ENCODE measurements at regions not wholly inside any gene's neighbourhood (a gene's known extent, or its start where the extent isn't known, plus 50 kb on each side); places are given as distances from the start of the nearest gene placed in this dataset.

DNA sequence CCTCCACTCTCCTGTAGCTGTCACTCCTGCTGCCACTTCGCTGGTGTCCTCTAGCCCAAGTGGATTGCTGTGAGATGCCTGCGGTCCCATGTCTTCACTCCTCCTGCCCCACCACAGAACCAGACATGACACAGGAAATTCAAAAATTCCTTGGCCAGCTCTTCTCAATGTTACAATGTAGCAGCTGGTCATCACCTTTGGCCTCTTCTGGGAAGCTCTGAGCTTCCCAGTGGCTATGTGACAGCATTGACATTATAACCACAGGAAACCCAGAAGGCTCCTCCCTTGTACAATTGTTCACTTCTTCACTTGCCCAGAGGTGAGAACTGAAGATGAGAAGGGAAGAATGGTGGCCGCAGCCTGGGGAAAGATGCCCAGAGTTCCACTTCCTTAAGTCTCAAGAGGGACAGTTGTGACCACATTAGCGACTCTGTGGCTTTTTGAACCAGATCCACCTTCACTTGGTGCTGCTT, 76.1 kb upstream of the NAA20 start:
- no peak overlapping the region for H3K4me3 ChIP-seq
- DNase-seq (no peak), ATAC-seq (peak; percentile 23 to 54)
- peaks cover 95% of the 10 kb centered on the region for H3K4me1 ChIP-seq
- TF ChIP-seq, protein P1, sequence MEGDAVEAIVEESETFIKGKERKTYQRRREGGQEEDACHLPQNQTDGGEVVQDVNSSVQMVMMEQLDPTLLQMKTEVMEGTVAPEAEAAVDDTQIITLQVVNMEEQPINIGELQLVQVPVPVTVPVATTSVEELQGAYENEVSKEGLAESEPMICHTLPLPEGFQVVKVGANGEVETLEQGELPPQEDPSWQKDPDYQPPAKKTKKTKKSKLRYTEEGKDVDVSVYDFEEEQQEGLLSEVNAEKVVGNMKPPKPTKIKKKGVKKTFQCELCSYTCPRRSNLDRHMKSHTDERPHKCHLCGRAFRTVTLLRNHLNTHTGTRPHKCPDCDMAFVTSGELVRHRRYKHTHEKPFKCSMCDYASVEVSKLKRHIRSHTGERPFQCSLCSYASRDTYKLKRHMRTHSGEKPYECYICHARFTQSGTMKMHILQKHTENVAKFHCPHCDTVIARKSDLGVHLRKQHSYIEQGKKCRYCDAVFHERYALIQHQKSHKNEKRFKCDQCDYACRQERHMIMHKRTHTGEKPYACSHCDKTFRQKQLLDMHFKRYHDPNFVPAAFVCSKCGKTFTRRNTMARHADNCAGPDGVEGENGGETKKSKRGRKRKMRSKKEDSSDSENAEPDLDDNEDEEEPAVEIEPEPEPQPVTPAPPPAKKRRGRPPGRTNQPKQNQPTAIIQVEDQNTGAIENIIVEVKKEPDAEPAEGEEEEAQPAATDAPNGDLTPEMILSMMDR (IDR thresholded peaks at IDR 0.05), result no peak
- H3K27ac ChIP-seq, result peak overlapping the region; percentile 83
- intact Hi-C loops (cut with DNase I), result no loop called here
- no peaks in the 10 kb centered on the region for H3K27me3 ChIP-seq (ENCODE audit: low read depth)
- H3K9me3 ChIP-seq, result no peaks in the 10 kb centered on the region
- peaks cover 24% of the 10 kb centered on the region for H3K36me3 ChIP-seq

DNA sequence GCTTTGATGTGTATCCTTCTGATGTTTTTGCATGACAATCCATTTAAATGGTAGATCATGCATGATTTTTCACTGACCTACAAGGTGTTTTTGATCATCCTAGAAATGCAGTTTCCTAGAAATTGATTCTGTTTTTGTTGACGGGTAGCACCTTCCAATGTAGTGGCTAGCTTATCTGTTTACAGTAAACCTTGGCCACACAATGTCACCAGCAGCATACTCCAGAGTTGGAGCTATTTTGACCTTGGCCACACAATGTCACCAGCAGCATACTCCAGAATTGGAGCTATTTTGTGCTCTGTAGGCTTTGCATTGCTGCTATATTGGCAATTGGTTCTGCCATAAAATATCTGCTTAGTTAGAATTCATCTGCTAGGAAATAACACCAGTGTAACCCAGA, 74.6 kb upstream of the NAA20 start:
- DNase-seq (no peak), ATAC-seq (no peak)
- intact Hi-C loops (cut with DNase I), result no loop called here
- Histone ChIP-seq H3K27ac (peak overlapping the region; percentile 83), H3K4me1 (peaks cover 98% of the 10 kb centered on the region), H3K27me3 (ENCODE audit: low read depth) (no peaks in the 10 kb centered on the region), H3K4me3 (no peak overlapping the region), H3K9me3 (no peaks in the 10 kb centered on the region), H3K36me3 (peaks cover 31% of the 10 kb centered on the region)
- TF ChIP-seq, protein P1 (IDR thresholded peaks at IDR 0.05), result no peak

DNA sequence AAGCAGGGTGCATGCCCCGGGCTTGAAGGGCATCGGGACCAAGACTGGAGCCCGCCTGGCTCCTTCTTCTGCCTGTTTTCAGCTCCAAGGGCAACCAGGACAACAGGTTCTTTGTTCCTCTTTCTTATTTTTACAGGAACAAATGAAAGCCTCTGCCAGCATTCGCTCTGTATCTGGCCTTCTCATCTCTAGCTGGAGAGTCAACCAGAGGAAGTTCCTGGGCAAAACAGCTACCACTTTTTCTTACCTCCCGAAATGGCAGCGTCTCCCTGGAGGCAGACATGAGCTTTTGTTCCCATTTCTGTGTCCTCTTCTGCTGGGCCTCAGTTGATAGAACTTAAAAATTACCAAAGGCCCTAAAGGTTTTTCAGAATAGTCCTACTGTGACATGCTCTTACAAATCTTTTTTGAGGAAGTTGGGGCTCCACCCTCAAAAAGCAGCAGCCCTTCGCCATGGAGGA, 74.1 kb upstream of the NAA20 start:
- Histone ChIP-seq H3K4me1 (peaks cover 98% of the 10 kb centered on the region), H3K4me3 (no peak overlapping the region), H3K36me3 (peaks cover 36% of the 10 kb centered on the region), H3K27me3 (ENCODE audit: low read depth) (no peaks in the 10 kb centered on the region), H3K9me3 (no peaks in the 10 kb centered on the region), H3K27ac (peak overlapping the region; percentile 83)
- TF ChIP-seq, protein P1 (IDR thresholded peaks at IDR 0.05), result no peak
- intact Hi-C loops (cut with DNase I), result no loop called here
- peak; percentile 53 for DNase-seq
- ATAC-seq, result peak; percentile 49 to 59

DNA sequence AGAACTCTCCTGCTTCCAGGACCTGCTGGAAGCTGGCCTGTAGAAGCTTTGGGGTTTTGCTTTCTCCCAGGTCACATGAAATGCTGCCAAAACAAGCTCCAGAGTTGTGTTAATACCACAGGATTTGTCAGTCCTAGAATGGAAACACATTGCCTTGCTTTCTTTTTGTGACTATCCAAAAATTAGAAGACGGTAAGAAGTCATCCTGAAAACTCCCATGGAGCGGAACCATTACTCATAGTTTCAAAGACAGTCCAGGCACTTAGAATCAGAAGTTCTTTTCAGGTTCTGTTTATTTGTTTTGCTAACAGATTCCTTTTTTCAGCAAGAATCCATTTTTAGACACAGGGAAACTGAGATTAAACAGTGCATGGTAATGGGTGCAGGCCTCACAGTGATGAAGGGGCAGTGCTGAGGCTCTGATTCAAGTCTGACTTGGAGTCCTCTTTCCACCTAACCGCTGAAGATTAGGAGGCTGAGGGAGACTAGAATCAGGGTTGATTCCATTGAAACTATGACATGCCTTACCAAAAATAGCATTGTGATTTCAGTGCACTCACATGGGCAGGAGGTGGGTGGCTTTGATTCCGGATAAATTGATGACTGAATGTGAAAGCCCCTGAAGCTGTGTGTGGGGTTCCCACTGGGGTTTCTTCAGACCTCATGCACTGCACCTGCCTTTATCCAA, 72.2 kb upstream of the NAA20 start:
- Histone ChIP-seq H3K36me3 (peaks cover 43% of the 10 kb centered on the region), H3K27ac (peak overlapping the region; percentile 83), H3K27me3 (ENCODE audit: low read depth) (no peaks in the 10 kb centered on the region), H3K9me3 (no peaks in the 10 kb centered on the region), H3K4me3 (no peak overlapping the region), H3K4me1 (peaks cover 85% of the 10 kb centered on the region)
- intact Hi-C loops (cut with DNase I), result no loop called here
- TF ChIP-seq, protein P1 (IDR thresholded peaks at IDR 0.05), result no peak
- no peak for ATAC-seq
- no peak for DNase-seq

DNA sequence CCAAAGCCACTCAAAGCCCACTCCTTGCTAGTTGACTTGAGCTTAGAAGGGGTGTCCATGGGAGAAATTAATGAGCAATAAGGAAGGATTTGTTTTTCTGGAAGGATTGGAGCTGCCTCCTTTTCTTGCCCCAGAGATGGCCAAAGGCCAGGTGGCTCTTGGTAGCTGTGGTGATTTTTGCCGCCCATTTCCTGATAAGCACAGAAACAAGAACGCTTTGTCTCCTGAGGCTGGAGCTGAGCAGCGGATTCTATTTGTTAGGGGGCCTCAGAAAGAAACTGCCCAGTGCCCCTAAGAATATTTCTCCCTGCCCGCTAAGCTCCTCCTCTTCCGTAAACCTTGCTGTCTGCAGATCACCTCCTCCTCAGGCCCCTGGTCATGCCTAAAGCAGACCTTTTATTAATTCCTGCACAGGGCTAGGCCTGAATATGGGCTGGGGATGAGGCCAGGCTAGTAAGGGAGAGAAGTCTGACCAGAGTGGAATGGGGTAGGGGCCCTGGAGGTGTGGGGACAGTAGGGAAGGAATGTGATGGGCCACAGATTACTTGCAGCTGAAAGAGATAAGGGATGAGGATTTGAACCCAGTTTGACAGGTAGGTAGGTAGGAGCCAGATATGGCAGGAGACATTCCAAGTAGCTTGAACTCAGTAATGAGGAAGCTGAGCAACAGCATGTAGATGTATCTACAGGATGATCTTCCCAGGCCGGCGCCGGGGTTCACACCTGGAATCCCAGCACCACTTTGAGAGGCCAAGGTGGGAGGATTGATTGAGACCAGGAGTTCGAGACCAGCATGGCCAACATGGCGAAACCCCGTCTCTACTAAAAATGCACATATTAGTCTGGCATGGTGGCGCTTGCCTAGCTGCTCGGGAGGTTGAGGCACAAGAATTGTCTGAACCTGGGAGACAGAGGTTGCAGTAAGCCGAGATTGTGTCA, 71.2 kb upstream of the NAA20 start:
- TF ChIP-seq, protein P1 (IDR thresholded peaks at IDR 0.05), result no peak
- H3K36me3 ChIP-seq, result peaks cover 43% of the 10 kb centered on the region
- DNase-seq, result no peak
- intact Hi-C loops (cut with DNase I), result no loop called here
- peak overlapping the region; percentile 83 for H3K27ac ChIP-seq
- no peak for ATAC-seq
- no peaks in the 10 kb centered on the region for H3K27me3 ChIP-seq (ENCODE audit: low read depth)
- H3K9me3 ChIP-seq, result no peaks in the 10 kb centered on the region
- peaks cover 74% of the 10 kb centered on the region for H3K4me1 ChIP-seq
- H3K4me3 ChIP-seq, result no peak overlapping the region

Data from lower lobe of right lung (tissue), 2 donors.